PC-3 (cell line): ENCODE measurements at regions not wholly inside any gene's neighbourhood (a gene's known extent, or its start where the extent isn't known, plus 50 kb on each side); places are given as distances from the start of the nearest gene placed in this dataset.

ENCODE experiments used
- ATAC-seq: fragments of 200-7000 bp; cut with Tn5 transposase; 2 replicates; pipeline ENCODE4 v1.9.1; 2020; ENCODE audit warnings: mild to moderate bottlenecking, moderate library complexity
- BruUV-seq: library from RNA; stranded (reverse); fragments of 400-500 nt; replicated peaks from 2 replicates; lab custom pipeline; 2021; lab: Mats Ljungman, UMichigan
- CTCF ChIA-PET: fragments of 300-600 bp; sonication (Branson Sonifier 250); formaldehyde crosslinking; loops from one replicate; lab custom pipeline; 2022; ENCODE audit warnings: antibody characterized with exemption; lab: Charles Lee
- POLR2A ChIA-PET: fragments of 300-600 bp; sonication (Branson Sonifier 250); formaldehyde crosslinking; loops from one replicate; lab custom pipeline; 2022; ENCODE audit warnings: antibody characterized with exemption; ENCODE audit not compliant: unreplicated experiment; lab: Charles Lee
- DNase-seq: peaks from one replicate; pipeline ENCODE4 v3.0.0-alpha.2; 2015
- H2AFZ ChIP-seq: fragments of 300-600 bp; sonication (generic); 2 replicates; pipeline ENCODE4 v1.6.0; 2016; ENCODE audit warnings: antibody characterized with exemption, low read length
- H3F3A ChIP-seq: fragments of 300-600 bp; sonication (generic); one replicate; pipeline ENCODE4 v1.6.0; 2017; ENCODE audit warnings: antibody characterized with exemption, low read length, control low read depth, mild to moderate bottlenecking; ENCODE audit not compliant: unreplicated experiment
- H3K27ac ChIP-seq: fragments of 300-600 bp; sonication (generic); 2 replicates; pipeline ENCODE4 v1.5.1; 2016; ENCODE audit warnings: mild to moderate bottlenecking, low read length
- H3K27me3 ChIP-seq: fragments of 300-600 bp; sonication (generic); 2 replicates; pipeline ENCODE4 v1.6.1; 2016; ENCODE audit warnings: low read length, mixed read lengths
- H3K36me3 ChIP-seq: fragments of 300-600 bp; sonication (generic); 2 replicates; pipeline ENCODE4 v1.6.1; 2016; ENCODE audit warnings: low read depth, mixed run types, low read length, mixed read lengths
- H3K4me1 ChIP-seq: fragments of 300-600 bp; sonication (generic); 2 replicates; pipeline ENCODE4 v1.5.1; 2016; ENCODE audit warnings: low read length; ENCODE audit not compliant: insufficient read depth
- H3K4me2 ChIP-seq: fragments of 300-600 bp; sonication (generic); 2 replicates; pipeline ENCODE4 v1.6.0; 2016; ENCODE audit warnings: low read length
- H3K4me3 ChIP-seq: fragments of 300-600 bp; sonication (generic); 2 replicates; pipeline ENCODE4 v1.5.1; 2016; ENCODE audit warnings: mild to moderate bottlenecking, low read length, mixed read lengths
- H3K79me2 ChIP-seq: fragments of 300-600 bp; sonication (generic); 2 replicates; pipeline ENCODE4 v1.6.1; 2017; ENCODE audit warnings: low read length, mixed read lengths
- H3K9ac ChIP-seq: fragments of 300-600 bp; sonication (generic); 2 replicates; pipeline ENCODE4 v1.6.0; 2016; ENCODE audit warnings: mild to moderate bottlenecking, low read length
- H3K9me2 ChIP-seq: fragments of 300-600 bp; sonication (generic); replicated peaks from 2 replicates; pipeline ENCODE4 v1.6.1; 2016; ENCODE audit warnings: mixed run types, low read length, mixed read lengths
- H3K9me3 ChIP-seq: fragments of 300-600 bp; sonication (generic); 2 replicates; pipeline ENCODE4 v1.6.1; 2016; ENCODE audit warnings: low read length, mixed read lengths
- H4K20me1 ChIP-seq: fragments of 300-600 bp; sonication (generic); 2 replicates; pipeline ENCODE4 v1.6.1; 2016; ENCODE audit warnings: low read length, mixed read lengths
- EZH2 ChIP-seq: fragments of 300-600 bp; sonication (generic); IDR thresholded peaks from one replicate; pipeline ENCODE4 v1.6.1; 2017; ENCODE audit warnings: antibody characterized with exemption, mild to moderate bottlenecking, low read length; ENCODE audit not compliant: unreplicated experiment
- EZH2phosphoT487 ChIP-seq: fragments of 300-600 bp; sonication (generic); IDR thresholded peaks from 2 replicates; pipeline ENCODE4 v1.6.1; 2018; ENCODE audit warnings: mild to moderate bottlenecking, antibody characterized with exemption, low read length, borderline replicate concordance
- intact Hi-C: fragments of 100-400 bp; cut with micrococcal nuclease; formaldehyde crosslinking; loops from 2 replicates; pipeline ENCODE4 v1.9.0; 2023
- TF ChIP-seq, protein P1 (sequence below): fragments of 300-600 bp; sonication (generic); conservative IDR thresholded peaks from 2 replicates; pipeline ENCODE4 v1.5.1; 2017; ENCODE audit warnings: antibody characterized with exemption, low read depth, mild to moderate bottlenecking, low read length

DNA sequence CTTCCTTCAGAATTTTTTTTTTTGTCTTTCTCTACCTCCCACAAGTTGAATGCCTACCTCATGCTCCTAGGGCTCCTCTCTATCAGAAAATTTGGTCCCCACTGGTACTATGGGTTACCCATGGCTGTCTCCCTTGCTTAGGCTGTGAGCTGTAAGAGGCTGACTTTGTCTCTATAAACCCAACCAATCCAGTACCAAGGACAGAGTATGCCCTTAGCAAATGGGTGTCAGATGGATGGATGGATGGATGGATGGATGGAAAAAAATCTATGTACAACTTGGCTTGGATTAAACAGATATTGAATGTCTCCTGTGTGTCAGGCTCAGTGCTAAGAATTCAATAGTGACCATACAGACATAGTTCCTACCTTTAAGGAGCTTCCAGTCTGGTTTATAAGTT is 398.2 kb upstream of the TRPC7 start:
- TF ChIP-seq EZH2phosphoT487: no peak
- no TSS peak for BruUV-seq

DNA sequence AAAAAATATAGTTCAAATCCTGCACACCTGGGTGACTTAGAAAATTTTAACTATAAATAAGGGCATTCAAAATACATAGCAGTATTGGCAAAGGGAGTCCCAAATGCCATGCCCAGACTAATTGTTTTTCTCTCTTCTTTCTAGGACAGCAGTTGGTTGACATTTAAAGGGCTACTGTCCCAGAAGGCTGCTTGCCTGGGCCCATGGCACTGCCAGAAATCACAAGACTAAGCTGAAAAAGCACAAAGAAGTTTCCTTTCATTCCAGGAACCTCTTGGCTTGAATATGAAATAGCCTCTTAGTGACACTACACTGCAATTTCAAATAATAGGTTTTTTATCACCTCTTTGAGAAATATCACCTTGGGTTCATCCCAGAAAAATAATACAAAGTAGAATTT is 388.9 kb upstream of the TRPC7 start:
- POLR2A ChIA-PET: no interaction called here
- Histone ChIP-seq H4K20me1 (no peaks in the 10 kb centered on the region), H3F3A (no peaks in the 10 kb centered on the region), H2AFZ (no peak overlapping the region), H3K4me3 (no peak overlapping the region), H3K36me3 (no peaks in the 10 kb centered on the region), H3K9me3 (no peaks in the 10 kb centered on the region), H3K27ac (no peak overlapping the region), H3K9ac (no peak overlapping the region), H3K9me2 (no peaks in the 10 kb centered on the region), H3K4me2 (no peak overlapping the region), H3K4me1 (no peaks in the 10 kb centered on the region), H3K79me2 (no peaks in the 10 kb centered on the region), H3K27me3 (no peaks in the 10 kb centered on the region)
- no peak for ATAC-seq
- intact Hi-C loops: no loop called here
- no peak for DNase-seq
- no TSS peak for BruUV-seq
- TF ChIP-seq EZH2phosphoT487 (no peak), EZH2 (no peak)
- TF ChIP-seq, protein P1, sequence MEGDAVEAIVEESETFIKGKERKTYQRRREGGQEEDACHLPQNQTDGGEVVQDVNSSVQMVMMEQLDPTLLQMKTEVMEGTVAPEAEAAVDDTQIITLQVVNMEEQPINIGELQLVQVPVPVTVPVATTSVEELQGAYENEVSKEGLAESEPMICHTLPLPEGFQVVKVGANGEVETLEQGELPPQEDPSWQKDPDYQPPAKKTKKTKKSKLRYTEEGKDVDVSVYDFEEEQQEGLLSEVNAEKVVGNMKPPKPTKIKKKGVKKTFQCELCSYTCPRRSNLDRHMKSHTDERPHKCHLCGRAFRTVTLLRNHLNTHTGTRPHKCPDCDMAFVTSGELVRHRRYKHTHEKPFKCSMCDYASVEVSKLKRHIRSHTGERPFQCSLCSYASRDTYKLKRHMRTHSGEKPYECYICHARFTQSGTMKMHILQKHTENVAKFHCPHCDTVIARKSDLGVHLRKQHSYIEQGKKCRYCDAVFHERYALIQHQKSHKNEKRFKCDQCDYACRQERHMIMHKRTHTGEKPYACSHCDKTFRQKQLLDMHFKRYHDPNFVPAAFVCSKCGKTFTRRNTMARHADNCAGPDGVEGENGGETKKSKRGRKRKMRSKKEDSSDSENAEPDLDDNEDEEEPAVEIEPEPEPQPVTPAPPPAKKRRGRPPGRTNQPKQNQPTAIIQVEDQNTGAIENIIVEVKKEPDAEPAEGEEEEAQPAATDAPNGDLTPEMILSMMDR: no peak
- CTCF ChIA-PET: no interaction called here

More for the DNA sequence above, 398.2 kb upstream of the TRPC7 start:
- no peaks in the 10 kb centered on the region for H3K79me2 ChIP-seq
- POLR2A ChIA-PET: no interaction called here
- no peak overlapping the region for H3K4me2 ChIP-seq
- H3K9ac ChIP-seq: no peak overlapping the region
- no peak overlapping the region for H3K4me3 ChIP-seq
- no peaks in the 10 kb centered on the region for H4K20me1 ChIP-seq
- CTCF ChIA-PET: no interaction called here
- ATAC-seq: no peak
- DNase-seq: no peak
- H3K27ac ChIP-seq: no peak overlapping the region
- no peak overlapping the region for H2AFZ ChIP-seq
- no peaks in the 10 kb centered on the region for H3K9me3 ChIP-seq
- H3K4me1 ChIP-seq: no peaks in the 10 kb centered on the region
- H3K27me3 ChIP-seq: no peaks in the 10 kb centered on the region
- H3F3A ChIP-seq: no peaks in the 10 kb centered on the region
- intact Hi-C loops: no loop called here
- H3K9me2 ChIP-seq: no peaks in the 10 kb centered on the region
- H3K36me3 ChIP-seq: no peaks in the 10 kb centered on the region

DNA sequence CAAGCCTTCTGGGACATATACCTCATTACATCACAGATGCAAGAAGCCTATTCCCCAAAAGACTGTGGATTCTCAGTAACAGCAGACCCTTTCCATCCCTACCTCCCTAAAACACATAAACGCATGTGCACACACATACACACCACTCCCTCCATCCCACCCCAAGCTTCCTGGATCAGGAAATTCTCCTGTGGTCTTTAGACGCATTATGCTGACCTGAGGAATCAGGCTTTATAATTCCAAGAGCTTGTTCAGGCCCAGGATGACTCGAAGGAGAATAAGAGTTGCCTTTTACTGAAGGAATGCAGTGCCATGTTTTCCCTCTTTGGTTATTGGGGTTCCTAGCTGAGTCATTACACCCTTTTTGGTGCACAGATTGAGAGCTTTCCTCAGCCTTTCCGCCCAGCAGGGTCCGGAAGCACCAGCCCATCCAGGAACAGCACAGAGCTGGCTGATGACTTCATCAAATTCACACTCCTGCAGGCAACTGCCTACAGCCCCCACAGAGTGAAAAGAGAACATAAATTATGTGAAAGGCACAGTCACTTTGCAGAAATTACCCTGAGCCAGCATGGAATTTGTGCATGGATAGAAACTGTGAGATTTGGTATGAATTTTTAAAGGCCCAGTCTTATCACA is 385.0 kb upstream of the TRPC7 start:
- no peaks in the 10 kb centered on the region for H3K79me2 ChIP-seq
- no peaks in the 10 kb centered on the region for H4K20me1 ChIP-seq
- DNase-seq (no peak), ATAC-seq (no peak)
- H3K4me1 ChIP-seq: no peaks in the 10 kb centered on the region
- H3F3A ChIP-seq: no peaks in the 10 kb centered on the region
- no peak overlapping the region for H2AFZ ChIP-seq
- H3K9me2 ChIP-seq: no peaks in the 10 kb centered on the region
- H3K9ac ChIP-seq: no peak overlapping the region
- H3K4me3 ChIP-seq: no peak overlapping the region
- H3K9me3 ChIP-seq: no peaks in the 10 kb centered on the region
- intact Hi-C loops: no loop called here
- no peak overlapping the region for H3K27ac ChIP-seq
- no peaks in the 10 kb centered on the region for H3K36me3 ChIP-seq
- ChIA-PET POLR2A (no interaction called here), CTCF (no interaction called here)
- no TSS peak for BruUV-seq
- no peak overlapping the region for H3K4me2 ChIP-seq
- TF ChIP-seq, protein P1: no peak
- TF ChIP-seq EZH2: no peak
- TF ChIP-seq EZH2phosphoT487: no peak
- no peaks in the 10 kb centered on the region for H3K27me3 ChIP-seq
